Activated T-helper 1 cell treated with anti-CD3 and anti-CD28 coated beads, Interleukin-2, amount 50 U/mL, for 16 hours (primary cell): ENCODE measurements at regions not wholly inside any gene's neighbourhood (a gene's known extent, or its start where the extent isn't known, plus 50 kb on each side); places are given as distances from the start of the nearest gene placed in this dataset.

ENCODE experiments used
- DNase-seq, 2 donors: peaks; one replicate each; pipeline ENCODE4 v3.0.0-alpha.2; 2020; ENCODE audit warnings: low read depth in 1 of 2, low spot score in 1 of 2

DNA sequence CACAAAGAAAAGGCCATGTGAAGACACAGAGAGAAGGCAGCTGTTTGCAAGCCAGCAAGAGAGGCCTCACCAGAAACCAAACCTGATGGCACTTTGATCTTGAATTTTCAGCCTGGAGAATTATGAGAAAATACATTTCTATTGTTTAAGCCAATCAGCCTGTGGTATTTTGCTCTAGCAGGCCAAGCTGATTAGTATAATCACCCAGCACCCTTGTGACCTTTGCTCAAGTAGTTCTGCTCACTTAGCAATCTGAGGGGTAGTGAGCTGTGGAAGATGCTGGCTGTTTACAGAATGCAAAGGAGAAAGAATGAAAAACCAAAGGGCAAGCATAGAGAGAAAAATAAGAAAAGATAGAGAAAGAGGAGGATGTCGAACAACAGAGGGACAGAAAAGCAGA lies 396.4 kb upstream of the BOD1L1 start:
- DNase-seq: no peak

DNA sequence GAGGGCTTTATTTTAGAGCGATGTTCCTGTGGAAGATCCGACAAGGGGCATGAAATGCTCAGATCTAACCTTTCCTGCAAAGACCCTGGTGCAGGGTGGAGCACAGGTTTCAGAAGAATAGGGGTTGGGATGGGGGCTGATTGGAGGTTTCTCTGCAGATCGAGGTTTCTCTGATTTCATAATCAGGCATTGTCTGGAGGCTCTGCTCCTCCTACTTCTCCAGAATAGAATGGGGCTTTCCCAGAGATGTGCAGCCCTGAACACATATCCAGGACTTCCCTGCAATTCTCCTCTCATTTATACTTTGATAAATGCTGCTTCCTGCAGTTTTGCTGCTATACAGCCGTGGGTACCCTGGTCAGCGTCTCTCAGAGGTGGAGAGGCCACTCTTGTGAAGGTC lies 397.6 kb upstream of the BOD1L1 start:
- DNase-seq: no peak

DNA sequence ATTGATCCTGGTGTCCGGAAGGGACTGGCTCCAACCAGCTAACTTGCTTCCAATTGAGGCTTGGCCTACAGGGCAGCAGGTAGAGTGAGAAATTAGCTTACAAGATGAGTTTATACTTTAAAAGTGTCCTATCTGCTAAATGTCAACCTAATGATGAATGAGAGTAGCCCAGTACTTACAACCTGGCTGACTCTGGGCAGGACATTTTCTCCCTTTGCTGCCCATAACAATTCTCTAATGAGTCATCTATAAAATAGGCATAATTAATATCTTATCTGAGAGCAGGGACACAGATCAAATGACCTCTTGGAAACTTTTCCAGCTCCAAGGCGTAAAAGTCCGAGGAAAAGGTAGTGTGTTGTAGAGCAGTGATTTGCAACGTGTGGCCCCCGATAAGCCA lies 398.4 kb upstream of the BOD1L1 start:
- DNase-seq: no peak

DNA sequence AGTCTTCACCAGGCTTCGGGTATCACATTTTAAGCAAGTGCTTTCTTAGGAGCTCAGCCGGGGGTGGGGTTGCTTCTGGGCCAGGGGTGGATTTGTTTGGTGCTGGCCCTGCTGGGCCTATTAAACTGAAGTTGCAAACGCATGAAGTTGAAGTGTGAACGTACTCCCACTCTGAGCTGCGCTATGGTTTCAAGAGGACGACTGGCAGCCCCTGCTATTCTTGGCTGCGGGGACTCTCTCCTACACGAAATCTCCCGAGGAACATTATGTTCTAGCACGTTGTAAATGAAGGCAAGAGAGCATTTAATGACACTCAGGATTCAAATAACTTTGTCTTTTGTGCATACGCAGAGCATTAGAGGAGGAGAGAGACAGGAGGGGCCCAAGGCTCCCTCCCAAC lies 401.3 kb upstream of the BOD1L1 start:
- DNase-seq: no peak

DNA sequence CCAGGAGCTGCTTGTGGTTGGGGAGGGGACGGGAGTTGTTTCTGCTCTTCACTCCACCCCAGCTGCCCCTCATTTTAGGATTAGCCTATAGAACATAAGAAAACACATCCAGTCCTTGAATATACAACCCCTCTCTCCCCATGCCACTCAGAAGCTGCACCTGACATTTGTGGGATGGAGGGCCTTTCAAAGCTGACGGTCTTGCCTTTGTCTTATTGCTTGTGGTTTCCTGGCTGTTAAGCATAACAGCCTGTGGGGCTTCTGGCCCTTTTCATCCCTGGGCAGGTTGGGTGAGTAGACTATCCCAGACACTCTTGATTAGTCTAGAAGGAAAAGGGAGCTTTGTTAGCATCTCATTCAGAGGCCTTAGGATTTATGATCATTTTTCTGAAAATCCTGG lies 407.6 kb upstream of the BOD1L1 start:
- DNase-seq: no peak

DNA sequence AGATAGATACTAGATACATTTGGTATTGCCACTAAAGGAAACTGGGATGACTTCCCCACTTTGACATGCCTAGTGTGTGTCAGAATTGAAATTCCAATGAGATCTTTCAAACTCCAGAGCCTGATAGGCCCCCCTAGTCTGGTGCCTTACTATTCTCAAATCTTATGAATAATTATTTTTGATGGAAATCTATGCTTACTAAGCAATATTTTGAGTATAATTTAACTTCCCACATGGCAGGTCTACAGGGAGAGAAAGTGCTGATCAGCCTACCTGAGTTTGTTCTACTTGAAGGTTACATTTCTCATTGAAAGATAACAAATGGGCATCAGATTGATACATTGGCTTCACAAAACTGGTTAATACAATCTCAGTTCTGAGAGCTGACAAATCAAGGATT lies 415.7 kb upstream of the BOD1L1 start:
- DNase-seq: no peak

DNA sequence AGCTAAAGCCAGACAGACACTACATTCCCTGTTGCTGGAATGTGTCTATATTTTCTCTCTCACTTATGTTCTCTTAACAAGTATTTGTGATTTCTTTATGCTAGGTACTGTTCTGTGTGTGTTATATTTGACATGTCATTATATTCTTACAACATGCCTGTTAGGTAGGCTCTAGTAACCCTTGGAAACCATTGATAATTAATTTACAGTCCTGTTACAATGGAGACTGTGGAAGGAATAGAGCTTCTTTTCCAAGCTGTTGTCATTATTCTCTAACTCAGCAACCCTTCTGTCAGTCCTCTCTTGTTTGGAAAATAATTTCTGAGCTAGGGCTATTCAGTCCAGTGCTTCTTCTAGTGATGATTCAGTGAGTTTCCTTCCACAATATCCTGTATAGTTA lies 419.1 kb upstream of the BOD1L1 start:
- no peak for DNase-seq

DNA sequence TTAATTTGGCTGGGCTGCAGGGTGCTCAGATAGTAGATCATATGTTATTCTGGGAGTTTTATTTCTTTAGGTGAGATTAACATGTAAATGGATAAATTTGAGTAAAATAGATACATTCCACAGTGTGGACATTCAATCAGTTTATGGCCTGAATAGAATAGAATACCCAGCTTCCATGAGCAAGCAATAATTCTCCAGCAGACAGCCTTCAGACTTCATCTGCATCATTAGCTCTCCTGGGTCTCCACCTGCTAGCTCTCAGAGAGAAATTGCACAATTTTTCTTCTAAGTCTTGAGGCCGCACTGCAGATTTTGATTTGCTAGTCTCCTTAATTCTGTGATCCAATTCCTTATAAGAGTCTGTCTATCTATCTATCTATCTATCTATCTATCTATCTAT lies 420.3 kb upstream of the BOD1L1 start:
- DNase-seq: no peak

DNA sequence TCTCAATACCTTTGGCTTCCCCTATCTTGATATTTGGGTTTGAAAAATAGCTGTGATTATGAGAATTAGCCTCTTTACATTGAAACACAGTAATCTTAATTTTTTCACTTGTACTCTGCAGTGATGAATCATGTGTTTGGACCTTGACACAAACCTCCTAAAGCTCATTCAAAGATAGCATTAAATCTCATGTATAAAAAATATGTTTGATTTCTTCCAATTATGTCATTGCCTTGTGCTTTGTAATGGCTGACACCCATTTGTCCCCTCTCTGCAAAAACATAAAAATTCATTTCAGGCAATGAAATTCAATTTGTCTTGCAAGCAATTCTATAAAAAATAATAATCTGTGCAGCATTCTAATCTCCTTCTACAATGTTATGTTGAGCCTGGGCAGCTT lies 422.4 kb upstream of the BOD1L1 start:
- DNase-seq: no peak

DNA sequence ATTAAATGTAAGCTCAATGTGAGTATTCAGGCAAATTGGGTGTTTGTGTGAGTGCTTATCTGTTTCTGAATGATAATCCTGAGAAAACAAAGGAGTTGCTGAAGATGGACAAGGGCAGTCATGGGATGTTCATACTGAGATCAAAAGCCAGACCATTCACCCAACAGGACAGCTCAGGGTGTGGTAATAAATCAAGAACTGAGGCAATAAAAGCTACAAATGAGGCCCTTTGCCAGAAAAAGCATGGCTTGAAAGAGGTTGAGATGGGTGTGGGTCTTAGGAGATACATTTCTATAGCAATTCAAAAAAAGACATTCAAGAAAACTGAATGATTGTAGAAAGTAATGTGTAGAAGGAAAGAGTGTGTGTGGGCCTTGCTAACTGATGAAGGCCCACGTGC lies 425.8 kb upstream of the BOD1L1 start:
- DNase-seq: no peak

DNA sequence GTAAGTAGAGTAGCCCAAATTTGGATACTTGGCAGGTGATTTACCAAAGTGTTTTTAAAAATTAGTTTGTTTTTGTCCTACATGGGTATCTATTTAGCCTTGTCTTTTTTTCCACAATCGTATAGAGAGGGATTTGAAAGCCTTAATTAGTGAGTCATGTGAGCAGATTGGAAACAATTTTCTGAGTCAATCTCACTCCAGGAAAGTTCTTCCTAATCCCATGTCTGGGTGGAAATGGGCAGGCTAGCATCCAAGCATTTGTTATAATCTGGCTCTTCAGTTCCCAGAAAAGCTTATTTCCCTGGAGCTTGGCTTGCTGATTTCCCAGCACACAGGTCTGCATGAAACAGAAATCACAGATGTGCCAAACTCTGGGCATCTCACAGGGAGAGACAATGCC lies 426.9 kb upstream of the BOD1L1 start:
- no peak for DNase-seq

DNA sequence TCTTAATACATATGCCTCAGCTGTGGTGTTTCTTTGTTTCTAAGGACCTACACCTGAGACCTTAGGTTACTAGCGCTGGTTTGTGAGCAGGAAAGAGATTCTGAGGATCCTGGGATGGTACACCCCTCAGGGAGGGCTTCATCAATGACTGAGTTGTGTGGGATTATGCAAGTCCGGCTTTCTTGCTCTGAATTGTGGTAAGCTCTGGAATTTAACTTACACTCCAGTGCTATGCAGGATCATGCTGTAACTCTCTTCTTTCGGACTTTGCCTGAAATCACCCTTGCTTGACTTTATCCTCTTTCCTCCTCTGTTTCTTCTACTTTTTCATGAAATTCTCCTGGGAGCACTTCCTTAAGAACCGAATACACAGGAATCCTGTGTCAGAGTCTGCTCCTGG lies 431.5 kb upstream of the BOD1L1 start:
- no peak for DNase-seq

DNA sequence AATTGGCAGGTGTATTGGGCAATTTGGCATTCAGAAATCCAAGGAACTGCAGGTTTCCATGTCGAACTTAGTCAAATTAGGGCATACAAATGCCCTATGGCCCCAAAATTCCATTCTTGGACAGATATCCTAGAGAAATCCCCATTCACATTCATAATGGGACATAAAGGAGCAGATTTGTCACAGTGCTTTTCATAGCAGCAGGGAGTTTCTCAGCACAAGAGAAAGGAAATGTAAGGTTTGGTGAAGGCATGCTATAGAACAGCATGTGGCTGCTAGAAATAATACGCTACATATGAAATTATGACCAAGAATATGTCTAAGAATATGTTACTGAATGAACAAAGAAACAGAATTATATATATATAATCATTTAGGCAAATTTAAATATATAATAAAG lies 437.5 kb upstream of the BOD1L1 start:
- no peak for DNase-seq

DNA sequence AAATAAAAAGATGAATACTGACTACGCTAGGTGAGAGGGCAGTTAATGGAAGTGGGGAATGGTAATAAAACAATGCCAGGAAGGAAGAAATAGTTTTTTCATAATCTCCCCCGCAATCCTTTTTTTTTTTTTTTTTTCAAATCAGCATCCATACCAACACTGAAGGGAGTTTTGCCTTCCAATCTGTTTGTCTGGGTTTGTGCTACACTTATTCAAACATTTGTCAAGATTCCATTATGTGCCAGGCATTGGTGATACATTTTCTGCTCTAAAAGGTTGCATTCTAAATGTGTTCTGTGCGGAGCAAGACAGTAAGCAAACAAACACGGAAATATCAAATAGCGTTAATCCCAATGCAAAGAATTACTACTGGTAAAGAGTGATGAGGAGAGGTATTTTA lies 437.9 kb upstream of the BOD1L1 start:
- DNase-seq: no peak

DNA sequence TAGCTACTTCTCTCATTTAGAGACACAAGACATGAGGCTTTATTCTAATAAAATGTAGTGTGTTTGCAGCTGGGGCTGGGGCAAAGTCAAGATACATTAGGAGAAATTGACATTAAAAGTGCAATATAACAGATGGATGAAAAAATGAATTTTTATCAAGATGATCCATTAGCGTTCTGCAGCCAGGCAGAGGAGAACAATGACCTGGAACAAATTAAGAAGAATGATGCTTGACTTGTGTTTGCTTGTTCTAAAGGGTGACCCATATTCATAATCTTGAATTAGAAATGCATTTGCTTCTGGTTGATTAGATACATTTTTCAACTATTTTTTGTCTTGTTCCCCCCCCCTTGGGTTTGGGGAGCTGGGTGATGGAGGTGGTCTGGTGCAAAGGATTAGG lies 439.5 kb upstream of the BOD1L1 start:
- DNase-seq: no peak

DNA sequence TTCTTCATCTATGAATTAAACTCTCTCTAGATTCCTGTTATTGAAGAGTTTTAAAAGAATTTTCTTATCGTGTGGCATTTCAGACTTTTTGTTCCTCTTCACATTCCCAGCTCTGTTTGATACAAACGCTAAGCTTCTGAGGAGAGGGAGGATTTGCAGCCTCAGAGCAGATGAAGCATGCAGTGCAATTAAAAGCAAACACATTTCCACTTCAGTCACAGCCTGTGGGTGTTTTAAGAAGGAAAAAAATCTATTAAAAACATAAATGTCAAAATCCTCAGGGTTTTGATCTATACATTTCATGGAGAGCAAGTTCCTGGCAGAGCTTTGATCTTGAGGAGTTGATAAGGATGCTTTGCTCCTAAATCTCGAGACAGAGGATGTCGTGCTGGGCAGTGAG lies 442.4 kb upstream of the BOD1L1 start:
- no peak for DNase-seq

DNA sequence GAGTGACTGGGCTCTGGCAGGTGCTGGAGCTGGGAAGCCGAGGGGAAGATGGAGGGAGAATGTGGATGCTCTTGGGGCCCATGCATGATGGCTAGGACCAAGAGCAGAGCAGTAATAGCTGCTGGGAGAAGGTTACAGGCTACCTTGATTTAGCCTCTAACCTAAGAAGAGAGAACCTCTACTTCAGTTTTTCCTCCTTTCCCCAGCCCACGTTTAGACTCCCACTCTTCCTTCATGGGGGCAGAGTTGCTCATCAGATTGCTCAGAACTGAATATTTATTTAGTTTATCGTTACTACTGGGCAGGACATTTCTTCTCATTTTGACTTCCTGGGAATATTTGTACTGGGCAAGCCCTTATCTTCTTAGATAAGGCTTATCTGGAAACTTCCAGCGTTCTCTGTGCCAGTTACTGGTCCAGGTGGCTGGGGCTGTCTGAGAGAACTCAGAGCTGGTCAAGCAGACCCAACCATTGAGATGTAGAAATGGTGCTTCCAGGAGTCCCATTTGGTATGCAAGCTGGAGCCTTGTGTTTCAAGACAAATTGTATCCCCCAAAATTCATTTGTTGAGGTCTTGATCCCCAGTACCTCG lies 442.9 kb upstream of the BOD1L1 start:
- no peak for DNase-seq

DNA sequence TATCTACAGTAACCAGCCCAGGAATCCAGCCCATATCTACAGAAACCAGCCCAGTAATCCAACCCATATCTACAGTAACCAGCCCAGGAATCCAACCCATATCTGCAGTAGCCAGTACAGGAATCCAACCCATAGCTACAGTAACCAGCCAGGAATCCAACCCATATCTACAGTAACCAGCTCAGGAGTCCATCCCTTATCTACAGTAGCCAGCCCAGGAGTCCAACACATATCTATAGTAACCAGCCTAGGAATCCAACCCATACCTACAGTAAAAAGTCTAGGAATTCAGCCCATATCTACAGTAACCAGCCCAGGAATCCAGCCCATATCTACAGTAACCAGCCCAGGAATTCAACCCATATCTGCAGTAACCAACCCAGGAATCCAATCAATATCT lies 445.0 kb upstream of the BOD1L1 start:
- no peak for DNase-seq

DNA sequence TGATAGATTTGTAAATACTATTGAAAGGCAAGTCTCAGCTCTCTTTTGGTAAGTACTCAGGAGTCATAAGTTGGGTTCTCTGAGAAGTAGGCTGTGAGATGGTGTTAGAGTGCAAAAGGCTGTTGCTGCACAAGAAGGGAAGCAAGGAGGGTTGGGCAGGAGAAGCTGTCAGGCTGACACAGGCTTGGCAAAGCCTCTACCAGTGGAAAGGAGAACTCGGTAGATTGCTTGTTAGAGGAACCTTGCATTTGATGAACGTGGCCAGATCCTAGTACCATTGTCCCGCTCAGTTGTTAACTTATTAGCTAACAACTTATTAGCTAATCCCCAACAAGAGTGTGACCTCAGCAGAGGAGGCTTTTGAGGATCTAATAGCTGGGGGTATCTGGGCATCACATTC lies 449.3 kb upstream of the BOD1L1 start:
- DNase-seq: no peak

DNA sequence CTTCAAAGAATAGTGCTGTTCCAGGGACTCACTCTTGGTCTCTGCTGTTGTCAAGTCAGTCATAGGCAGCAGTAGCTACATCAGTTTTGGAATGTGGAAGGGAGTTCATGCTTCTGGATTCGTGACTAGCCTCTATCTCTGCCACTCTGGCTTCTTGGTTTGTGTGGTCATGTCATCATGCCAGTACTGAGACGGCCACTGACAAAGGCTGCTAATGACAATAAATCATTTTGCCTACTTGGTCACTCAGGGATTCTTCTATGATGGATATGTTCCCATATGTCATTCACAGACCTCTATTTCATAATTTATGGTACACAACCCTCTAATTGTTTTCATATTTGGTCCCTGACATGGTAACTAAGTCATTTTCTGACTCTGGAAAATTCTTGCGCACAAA lies 450.8 kb upstream of the BOD1L1 start:
- no peak for DNase-seq

DNA sequence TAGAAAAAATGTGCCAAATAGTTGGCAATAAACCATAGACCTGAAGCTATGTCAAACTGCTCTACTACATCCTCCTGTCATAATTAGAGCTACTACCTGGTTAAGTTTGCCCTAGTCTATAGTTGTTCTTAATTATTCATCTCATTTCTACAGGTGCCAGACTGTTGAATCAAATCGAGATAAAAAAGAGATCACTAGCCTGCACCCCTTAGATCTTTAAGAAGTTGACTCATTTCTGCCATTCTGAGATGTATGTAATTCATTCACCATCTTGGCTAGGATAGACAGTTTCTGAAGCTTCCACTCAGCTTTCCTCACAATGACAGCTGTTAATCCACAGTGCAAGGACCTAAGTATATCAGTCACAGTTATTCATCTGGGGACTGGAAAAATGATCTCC lies 452.1 kb upstream of the BOD1L1 start:
- no peak for DNase-seq

DNA sequence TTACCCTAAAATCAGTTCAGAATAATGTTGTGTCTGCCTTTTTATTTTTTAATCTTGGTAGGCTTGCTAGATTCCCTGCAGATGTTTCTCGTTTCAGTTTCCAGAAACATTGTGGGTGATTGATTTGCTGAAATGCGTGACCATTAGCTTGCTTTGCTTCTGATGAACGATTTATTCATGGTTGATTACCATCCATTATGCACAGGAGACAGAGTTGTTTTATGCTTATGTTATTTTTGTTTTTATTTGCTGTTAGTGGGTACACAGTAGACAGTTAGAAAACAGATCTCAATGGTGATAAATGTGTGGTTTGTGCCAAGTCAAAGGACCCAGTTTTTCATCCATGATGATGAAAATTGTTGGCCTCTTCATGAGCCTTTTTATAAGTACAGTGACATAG lies 455.6 kb upstream of the BOD1L1 start:
- DNase-seq: no peak

DNA sequence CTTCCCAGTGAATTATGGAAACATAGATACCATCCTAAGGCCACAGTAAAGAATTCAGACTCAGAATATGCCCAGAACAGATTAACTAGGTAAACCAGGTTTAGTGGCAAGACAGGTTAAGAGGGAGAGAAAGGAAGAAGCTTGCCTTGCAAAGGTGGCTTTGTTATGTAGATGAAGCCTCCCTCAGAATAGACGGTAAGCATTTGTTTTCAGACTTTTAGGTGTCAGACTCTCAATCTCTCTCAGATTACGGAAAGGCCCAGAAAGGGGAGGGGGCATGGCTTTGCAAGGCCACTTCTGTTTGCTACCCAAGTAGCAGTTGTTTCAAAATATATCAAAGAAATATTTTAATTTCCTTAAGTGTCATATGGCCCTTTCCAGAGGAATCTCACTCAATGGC lies 457.1 kb upstream of the BOD1L1 start:
- no peak for DNase-seq

DNA sequence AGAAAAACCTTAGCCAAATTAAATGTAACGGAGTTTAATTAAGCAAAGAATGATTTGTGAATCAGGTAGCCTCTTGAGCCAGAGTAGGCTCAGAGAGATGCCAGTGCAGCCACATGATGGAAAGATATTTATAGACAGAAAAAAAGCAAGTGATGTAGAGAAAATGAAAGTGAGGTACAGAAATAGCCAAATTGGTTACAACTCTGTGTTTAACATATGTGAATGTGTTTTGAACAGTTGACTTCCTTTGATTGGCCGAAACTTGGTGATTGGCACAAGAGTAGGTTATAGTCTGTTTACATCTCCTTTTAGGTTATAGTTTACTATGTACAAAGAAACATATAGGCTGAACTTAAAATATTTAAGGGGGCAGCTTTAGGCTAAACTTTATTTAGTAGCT lies 459.9 kb upstream of the BOD1L1 start:
- no peak for DNase-seq
